GM19043 (cell line): ENCODE measurements at regions not wholly inside any gene's neighbourhood (a gene's known extent, or its start where the extent isn't known, plus 50 kb on each side); places are given as distances from the start of the nearest gene placed in this dataset.

Source experiments
- ATAC-seq: cut with Tn5 transposase; IDR thresholded peaks from one replicate; pipeline ENCODE4 v1.9.1; 2021; ENCODE audit warnings: low read depth; ENCODE audit not compliant: unreplicated experiment

DNA sequence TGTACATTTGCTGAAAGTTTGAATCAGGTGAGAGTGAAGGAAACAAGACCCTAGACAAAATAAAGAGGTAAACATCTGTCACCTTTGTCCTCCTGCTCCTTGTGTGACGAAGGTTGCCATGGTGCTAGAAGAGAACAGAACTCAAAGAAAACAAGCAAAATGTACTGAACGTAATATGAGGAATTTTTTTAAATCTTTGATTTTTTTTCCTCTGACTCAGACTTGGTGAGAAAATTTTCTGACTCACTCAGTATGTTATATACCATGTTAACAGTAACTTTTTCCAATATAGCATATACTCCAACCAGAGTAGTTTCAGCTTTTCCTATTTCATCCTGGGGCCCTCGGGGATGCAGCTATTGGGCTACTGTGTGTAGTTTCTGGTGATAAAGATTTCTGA is 2114.6 kb upstream of the PIK3C3 start:
- no peak for ATAC-seq

DNA sequence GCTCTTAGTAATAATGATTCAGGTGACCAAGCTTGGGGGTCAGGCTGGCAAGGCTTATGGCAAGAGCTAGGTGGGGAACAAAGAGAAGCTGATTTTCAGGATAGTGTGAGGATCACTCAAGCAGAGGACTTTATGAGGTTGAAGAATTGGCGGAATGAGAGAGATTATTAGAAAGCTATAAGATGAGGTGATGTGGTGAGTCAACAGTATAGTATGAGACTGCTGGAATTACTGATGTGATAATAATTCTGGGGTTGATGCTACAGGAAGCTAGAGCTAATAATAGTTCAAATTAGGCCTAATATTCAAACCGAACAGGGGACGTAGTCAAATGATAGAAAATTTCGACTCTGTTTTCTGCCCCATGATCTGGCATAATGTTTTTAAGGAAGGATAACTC is 2115.3 kb upstream of the PIK3C3 start:
- ATAC-seq = no peak

DNA sequence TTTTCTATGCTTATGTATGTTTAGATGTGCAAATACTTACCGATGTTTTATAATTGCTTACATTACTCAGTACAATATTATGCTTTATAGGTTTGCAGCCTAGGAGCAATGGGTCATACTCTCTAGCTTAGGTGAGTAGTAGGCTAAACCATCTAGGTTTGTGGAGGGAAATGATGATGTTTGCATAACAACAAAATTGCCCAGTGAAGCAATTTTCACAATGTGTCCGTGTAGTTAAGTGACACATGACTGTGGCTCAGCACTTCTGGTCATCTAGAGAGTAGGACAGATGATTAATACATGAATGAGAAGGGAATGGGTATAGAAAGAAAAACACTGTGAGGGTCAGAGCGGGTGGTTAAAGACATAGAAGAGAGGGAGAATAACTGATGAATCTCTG is 2116.2 kb upstream of the PIK3C3 start:
- no peak for ATAC-seq

DNA sequence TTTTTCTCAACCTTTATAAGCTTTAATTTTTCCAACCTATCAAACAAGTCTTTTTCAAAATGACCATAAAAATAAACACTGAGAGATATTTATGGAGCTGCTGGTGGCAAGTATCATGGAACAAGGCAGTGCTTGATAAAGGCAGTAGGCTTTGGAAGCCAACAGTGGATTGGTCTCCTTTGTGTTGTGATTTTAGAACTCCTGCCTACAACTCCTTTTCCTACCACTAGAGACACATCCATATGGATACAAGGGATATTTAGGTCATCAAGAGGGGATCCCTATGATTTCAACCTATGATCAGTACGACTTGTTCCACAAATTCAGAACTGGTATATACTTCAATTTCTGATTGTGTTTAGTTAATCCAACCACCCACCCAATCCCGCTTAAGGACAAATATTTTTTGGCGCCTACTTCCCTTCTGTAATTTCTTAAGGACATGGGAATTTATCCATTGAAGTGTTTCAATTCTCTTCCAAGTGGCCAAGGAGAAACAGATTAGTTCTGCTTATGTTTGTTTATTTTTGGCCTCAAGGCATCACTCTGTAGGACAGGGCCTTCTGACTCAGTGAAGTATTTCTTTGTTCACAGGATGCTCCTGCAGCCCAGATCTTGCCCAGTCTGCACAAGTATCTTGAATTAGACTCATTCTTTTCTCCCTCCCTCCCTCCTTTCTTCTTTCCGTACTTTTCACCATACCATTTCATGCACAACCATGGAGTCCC is 2119.6 kb upstream of the PIK3C3 start:
- no peak for ATAC-seq

DNA sequence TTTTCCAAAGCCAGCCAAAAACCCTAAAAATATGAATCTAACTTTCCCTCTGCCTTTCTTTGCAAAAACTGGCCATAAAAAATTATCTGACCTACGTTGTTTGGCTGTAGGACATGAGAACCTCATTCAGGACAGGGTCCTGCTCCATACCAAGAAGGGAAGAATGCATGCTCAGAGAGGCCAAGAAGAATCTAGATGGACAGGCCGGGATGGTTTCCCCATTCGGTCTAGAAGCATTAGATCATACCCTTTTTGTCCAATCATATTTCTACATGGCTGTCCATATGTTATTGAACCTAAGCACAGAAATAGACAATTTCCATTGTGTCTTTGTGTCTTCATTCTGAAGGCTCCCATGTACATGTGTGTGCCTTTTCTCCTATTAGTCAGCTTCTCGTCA is 2120.4 kb upstream of the PIK3C3 start:
- no peak for ATAC-seq

DNA sequence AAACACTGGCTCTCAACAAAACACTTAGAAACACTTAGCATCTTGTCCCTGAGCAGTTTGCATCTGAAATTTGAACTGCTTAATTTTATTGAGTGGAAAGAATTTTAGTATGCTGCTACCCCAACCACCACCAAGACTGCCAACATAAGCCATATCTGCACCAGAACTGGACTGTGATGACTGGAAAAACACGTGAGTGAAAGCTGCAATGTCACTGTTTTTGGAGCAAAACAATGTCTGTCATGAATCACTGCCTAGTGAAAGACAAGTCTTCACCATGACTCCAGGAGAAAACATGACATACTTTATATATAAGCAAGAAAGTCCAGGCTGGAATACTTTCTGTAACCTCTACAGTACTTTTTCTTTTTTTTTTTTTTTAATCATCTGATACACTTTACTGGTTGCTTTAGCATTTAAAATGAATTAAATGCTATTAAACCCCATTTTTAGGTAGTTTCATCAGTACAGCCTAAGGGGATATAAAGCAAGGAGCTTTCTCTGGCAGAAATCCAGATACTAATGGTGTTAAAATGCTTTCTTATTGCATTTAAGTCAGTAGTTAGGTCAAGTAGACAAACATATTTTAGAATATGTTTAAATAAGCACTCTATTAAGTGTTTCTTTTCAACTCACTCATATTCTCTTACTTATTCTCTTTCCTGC is 2129.4 kb upstream of the PIK3C3 start:
- ATAC-seq = no peak

DNA sequence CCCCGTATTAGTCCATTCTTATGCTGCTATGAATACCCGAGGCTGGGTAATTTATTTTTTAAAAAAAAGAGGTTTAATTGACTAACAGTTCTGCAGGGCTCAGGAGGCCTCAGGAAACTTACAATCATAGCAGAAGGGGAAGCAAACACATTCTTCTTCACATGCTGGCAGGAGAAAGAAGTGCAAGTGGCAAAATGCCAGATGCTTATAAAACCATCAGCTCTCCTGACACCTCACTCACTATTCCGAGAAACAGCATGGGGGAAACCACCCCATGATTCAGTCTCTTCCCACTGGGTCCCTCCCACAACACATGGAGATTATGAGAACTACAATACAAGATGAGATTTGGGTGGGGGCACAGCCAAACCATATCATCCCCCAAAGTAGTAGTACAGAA is 2148.5 kb upstream of the PIK3C3 start:
- ATAC-seq = no peak

DNA sequence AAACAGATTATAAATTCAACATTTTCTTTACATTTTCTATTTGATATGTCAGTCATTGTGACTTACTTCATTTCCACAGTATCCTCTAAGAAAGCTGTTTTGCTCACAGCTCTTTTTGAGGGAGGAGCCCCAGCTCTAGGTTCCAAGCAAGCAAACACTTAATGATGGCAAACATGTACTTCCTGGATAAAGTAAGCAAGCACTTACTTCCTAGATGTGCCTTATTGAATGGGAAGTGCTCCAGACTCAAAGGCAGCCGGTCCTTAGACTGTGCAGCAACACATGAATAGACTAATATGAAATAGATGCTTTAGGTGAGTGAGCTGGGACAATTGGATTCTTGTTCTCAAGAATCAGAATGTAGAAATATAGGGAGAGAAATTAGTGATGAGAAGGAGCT is 2149.8 kb upstream of the PIK3C3 start:
- ATAC-seq = no peak

DNA sequence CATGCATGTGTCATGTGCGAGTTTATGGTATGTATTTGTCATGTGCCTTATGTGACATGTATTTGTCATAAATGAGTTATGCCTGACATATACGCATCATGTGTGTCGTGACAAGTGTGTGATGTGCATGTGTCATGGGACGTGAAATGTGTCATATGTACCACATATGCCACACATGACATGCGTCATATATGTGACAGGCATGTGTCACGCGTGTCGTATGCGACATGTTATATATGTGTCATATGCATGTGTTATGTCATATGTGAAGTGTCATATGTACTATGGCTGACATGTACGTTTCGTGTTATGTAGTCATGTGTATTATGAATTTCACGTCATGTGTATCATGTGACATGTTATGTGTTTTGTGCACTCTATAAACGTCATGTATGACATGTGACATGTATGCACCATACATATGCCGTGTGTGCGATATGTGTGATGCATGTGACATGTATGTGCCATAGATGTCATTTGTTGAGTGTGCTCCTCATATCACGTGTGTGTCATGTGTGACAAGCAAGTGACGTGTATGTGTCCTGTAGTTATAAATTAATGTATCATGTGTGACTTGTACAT is 2152.3 kb upstream of the PIK3C3 start:
- no peak for ATAC-seq

DNA sequence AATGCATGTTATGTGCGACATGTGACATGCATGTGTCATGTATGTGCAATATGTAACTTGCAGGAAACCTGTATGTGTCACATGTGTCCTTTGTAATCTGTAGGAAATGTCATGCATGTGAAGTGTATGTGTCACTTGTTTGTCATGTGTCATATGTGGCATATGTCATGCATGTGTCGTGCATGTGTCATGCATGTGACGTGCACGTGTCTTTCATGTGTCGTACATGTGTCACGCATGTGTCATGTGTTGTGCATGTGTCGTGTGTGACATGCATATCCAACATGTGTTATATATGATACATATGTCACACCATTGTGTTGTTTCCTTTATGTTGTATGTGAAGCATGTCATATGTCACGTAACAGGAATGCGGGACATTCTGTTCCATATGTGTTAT is 2153.2 kb upstream of the PIK3C3 start:
- no peak for ATAC-seq

DNA sequence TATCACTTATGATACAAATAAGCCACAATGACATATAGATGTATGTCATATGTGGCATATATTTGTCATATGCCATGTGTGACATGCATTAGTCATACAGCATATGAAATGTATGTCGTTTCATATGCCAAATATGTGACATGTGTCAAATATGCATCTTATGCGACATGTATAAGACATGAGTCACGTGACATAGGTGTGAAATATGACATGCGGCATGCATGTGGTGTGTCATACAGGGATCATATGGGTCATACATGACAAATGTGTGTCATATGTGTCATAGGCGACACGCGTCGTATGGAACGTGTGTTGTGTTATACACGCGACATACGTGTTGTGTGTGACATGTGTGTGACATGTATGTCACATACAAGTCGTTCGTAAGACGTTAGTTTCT is 2154.0 kb upstream of the PIK3C3 start:
- ATAC-seq = no peak

DNA sequence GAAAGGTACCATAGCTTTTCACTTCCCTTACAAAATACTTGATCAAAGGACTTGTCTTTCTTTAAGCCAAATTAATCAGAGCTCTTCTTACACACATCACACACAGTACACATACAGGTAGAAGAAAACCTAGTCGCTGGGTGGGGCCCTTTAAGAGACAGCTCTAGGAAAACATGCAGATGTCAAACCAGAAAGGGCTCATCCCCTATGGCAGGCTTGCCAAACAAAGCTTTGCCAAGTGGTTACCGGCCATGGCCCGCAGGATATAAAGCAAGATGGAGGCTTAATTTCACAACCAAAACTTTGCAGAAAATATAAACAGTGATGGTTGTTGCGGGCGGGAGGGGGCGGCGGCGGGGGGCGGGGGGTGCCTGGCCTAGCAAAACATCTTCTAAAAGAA is 2156.0 kb upstream of the PIK3C3 start:
- ATAC-seq = no peak

DNA sequence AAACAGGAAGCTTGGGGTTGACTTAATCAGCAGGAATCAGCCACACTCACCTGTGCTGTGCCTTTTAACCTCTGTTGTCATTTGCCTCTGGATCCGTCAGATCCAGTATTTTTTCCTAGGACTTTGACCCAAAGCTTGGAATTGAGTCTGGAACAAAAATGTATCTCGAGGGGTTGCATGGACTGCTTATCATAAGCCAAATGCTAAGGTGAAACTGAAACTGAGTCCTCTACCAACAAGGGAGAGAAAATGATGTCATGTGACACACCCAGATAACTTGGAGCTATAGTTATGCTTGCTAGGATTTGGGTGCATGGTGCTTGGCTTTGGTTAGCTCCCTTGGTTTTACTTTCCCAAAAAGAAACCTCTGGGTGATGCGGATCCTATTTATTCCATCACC is 2158.6 kb upstream of the PIK3C3 start:
- no peak for ATAC-seq

DNA sequence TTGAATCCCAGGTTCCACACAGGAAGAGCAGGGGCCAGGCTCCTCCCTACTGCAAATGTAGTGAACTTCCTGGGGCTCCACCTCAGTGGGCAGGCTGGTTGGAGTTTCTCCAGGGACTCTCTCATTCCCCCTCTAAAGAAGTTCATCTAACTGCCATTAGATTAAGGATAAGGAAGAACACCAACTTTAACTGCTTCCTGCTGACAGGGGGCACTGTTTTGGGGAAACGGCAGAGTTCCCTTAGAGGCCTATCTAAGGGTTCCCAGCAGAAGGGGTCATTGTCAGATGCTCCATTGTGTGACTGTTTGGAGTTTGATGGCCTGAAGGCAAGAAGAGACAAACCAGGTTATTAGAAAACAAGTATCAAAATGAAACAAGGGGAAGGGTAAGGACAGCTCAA is 2159.7 kb upstream of the PIK3C3 start:
- ATAC-seq = no peak

DNA sequence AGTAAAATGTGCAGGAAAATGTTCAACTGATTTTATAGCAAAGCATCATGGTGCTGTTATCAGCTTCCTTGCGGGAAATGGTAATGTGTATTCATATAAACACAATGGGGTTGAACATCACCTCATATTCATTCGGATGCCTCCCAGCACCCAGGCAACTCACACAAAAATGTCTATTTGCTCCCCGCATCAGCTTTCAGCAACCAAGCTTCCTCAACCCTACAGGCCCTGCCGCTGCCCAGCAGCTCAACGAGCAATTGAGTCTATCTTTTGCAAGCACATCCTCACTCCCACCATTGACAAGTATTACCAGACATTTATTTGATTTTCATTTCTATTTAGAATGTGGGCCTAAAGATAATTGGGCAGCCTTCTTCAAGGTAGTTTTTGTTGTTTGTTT is 2161.4 kb upstream of the PIK3C3 start:
- no peak for ATAC-seq

DNA sequence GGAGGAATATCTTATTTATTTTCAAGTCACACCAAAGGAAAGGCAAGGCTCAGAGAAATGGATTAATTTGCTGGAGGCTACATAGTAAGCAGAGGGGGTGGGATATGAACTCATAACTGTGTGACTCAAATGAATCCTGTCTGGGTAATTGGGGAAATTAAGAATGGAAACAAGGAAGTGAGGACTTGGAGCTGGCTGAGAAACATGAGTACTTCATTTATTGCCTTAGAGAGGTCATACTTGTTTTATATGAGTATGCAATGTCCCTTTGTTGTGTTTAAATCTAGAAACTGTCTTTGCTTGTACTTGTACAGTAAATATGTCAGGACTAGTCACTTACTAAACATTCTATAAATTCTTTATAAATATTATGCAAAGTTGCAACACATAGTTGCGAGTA is 2166.7 kb upstream of the PIK3C3 start:
- no peak for ATAC-seq

DNA sequence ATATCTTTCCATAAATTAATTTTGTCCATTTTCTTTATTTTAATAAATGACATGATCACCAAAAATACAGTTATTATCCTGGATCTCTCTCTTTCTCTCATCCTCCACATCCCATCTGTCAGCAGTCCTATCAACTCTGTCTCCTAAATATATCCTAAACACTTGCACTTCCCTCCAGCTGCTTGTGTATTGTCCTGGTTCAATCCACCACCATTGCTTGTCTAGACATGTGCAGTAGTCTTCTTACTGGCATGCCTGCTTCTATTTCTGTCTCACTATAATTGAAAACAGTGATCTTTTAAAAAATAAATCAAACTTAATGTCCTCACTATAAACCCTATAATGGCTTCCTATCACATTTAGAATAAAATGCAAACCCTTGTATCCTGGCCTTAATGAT is 2168.6 kb upstream of the PIK3C3 start:
- ATAC-seq = no peak

DNA sequence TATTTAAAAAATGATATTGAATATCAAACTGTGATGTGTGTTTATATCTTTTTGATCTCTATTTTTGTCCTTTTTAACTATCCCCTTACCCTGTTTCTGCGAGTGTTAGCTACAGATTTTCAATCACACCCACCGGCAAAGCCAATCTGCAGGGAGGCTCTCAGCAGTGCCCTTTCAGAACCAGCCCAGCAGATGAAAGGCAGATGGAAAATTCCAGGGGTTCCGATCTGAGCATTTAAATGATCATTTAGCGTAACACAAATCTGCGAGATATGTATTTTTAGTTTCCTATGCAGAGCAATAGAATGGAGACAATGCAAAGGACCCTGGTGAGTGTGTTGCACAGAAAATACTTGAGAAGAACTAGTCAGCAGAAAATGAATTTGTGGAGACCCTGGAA is 2170.5 kb upstream of the PIK3C3 start:
- no peak for ATAC-seq

DNA sequence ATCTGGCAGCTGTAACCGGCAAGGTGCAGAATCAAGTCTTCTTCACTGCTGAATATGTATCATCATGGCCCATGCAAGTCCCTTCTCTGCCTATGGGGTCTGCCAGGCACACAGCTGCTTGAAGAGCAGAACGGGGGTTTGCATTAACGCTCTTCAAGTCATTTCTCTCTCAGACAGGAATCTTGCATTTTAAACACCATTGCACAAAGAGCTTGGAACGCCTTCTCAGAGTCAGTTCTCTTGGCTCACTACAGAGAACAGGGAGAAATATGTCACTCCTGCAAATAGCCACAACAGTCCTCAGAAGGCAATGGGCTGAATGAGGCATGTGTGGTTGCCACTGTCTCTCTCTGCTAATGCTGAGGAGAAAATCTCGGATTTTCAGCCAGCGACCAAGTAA is 2173.5 kb upstream of the PIK3C3 start:
- no peak for ATAC-seq

DNA sequence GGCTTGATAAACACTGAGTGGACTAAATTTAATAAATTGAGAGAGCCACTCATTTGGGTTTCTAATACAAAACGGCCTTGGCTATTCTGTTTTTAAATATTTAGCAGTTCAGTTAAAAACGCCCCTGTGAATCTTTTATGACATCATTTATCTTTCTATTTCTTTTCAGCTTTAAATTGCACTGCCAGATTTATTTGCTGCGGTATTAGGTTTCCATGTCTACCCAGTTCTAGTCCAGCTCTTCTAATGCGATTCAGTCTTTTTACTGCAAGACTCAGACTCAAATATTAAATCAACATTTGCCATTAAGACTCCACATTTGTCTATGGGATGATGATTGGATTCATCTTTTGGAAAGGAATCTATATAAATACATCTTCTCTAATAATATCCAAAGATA is 2174.3 kb upstream of the PIK3C3 start:
- ATAC-seq = no peak

DNA sequence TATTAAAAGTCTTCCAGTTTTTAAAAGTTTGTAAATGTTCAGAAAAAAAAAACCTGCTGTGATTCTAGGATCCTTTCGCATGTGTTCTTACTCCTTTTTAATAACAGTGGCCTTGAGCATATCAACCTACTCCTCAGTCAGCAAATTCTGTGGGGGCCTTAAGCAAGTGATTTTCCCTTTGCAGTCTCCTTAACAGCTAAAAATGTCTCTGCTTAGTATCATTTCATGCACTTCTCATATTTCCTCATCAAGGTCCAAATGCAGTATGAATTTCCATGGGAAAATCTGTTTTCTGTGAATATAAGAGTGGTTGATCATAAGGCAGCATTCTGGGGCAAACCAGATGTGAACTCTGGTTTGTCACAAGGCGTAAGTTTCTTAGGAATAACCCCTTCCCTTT is 2175.1 kb upstream of the PIK3C3 start:
- ATAC-seq = no peak

DNA sequence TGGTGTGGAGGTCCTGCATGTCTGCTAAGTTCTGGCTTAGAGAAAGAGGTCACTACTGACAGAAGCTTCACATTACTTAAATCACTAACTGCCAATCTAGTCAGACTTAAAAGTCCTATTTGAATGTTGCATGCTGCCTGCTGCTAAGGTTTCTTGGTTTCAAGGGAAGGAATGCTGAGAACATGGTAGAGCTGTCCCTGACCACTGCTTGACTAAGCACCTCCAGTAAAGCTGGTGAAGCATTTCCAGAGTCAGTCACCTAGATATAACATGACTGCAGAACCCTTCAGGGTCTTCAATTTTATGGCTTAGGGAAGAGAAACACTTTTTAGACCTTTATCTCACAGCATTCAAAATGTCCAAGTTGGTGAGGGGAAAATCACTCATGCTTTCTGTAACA is 2178.3 kb upstream of the PIK3C3 start:
- no peak for ATAC-seq
